ENCODE measurements at regions not wholly inside any gene's neighbourhood (a gene's known extent, or its start where the extent isn't known, plus 50 kb on each side); places are given as distances from the start of the nearest gene placed in this dataset.

GRCh38 chr3:117272876-117273523, 563.4 kb downstream of the TUSC7 start:
- TF ChIP-seq CTCF (conservative IDR thresholded peaks at IDR 0.05; ENCODE audit: low read depth, low read length): no peak
- DNase-seq (ENCODE audit: low read depth): no peak
- H3K4me3 ChIP-seq (ENCODE audit: low read depth, low read length): no peak overlapping the region

GRCh38 chr3:117277816-117278215, 568.2 kb downstream of the TUSC7 start:
- H3K4me3 ChIP-seq (ENCODE audit: low read depth, low read length): no peak overlapping the region
- DNase-seq (ENCODE audit: low read depth): no peak
- TF ChIP-seq CTCF (conservative IDR thresholded peaks at IDR 0.05; ENCODE audit: low read depth, low read length): no peak

- no peak for TF ChIP-seq CTCF (conservative IDR thresholded peaks at IDR 0.05; ENCODE audit: low read depth, low read length)
- DNase-seq (ENCODE audit: low read depth): peak; percentile 56
- H3K4me3 ChIP-seq (ENCODE audit: low read depth, low read length): no peak overlapping the region
Observed at GRCh38 chr3:117278424-117279190, 569.0 kb downstream of the TUSC7 start.

GRCh38 chr3:117281371-117281770, 571.8 kb downstream of the TUSC7 start:
- DNase-seq (ENCODE audit: low read depth): no peak
- H3K4me3 ChIP-seq (ENCODE audit: low read depth, low read length): no peak overlapping the region
- no peak for TF ChIP-seq CTCF (conservative IDR thresholded peaks at IDR 0.05; ENCODE audit: low read depth, low read length)

GRCh38 chr3:117282566-117282965, 573.0 kb downstream of the TUSC7 start:
- no peak for TF ChIP-seq CTCF (conservative IDR thresholded peaks at IDR 0.05; ENCODE audit: low read depth, low read length)
- no peak for DNase-seq (ENCODE audit: low read depth)
- H3K4me3 ChIP-seq (ENCODE audit: low read depth, low read length): no peak overlapping the region

- no peak for DNase-seq (ENCODE audit: low read depth)
- no peak for TF ChIP-seq CTCF (conservative IDR thresholded peaks at IDR 0.05; ENCODE audit: low read depth, low read length)
Observed at GRCh38 chr3:117285737-117286136, 576.2 kb downstream of the TUSC7 start.

GRCh38 chr3:117286488-117286887, 576.9 kb downstream of the TUSC7 start:
- DNase-seq (ENCODE audit: low read depth): no peak
- no peak overlapping the region for H3K4me3 ChIP-seq (ENCODE audit: low read depth, low read length)
- TF ChIP-seq CTCF (conservative IDR thresholded peaks at IDR 0.05; ENCODE audit: low read depth, low read length): no peak

More at GRCh38 chr3:117285737-117286136, 576.2 kb downstream of the TUSC7 start:
- no peak overlapping the region for H3K4me3 ChIP-seq (ENCODE audit: low read depth, low read length)

Measured in epithelial cell of proximal tubule (primary cell).